Gastrocnemius medialis (tissue), 4 donors: ENCODE measurements at regions not wholly inside any gene's neighbourhood (a gene's known extent, or its start where the extent isn't known, plus 50 kb on each side); places are given as distances from the start of the nearest gene placed in this dataset.

Experiments used
- ATAC-seq, 2 donors: fragments of 150-250 bp; one replicate each; pipeline ENCODE4 v1.9.1; 2016
- DNase-seq, 2 donors: peaks; one replicate each; pipeline ENCODE4 v3.0.0-alpha.2; 2019
- H3K27ac ChIP-seq, 4 donors: fragments of 200-600 bp; sonication (generic); 1 replicate in 1 of 4; 2 replicates in 3 of 4; pipeline ENCODE4 v1.5.1; 2016 to 2018; ENCODE audit warnings: mild to moderate bottlenecking in 2 of 4, moderate library complexity in 1 of 4
- H3K27me3 ChIP-seq, 3 donors: fragments of 200-600 bp; sonication (generic) in 2 of 3; 1 replicate in 1 of 3; 2 replicates in 2 of 3; pipeline versions ENCODE4 v1.5.1 to v1.6.0; 2016 to 2019; ENCODE audit warnings: mild to moderate bottlenecking in 1 of 3, moderate library complexity in 1 of 3
- H3K36me3 ChIP-seq, 2 donors: fragments of 200-600 bp; sonication (generic) in 1 of 2; one replicate each; pipeline ENCODE4 v1.5.1; 2017 to 2018
- H3K4me1 ChIP-seq, 2 donors: fragments of 200-600 bp; sonication (generic) in 1 of 2; one replicate each; pipeline ENCODE4 v1.5.1; 2016 to 2017; ENCODE audit warnings: mild to moderate bottlenecking in 2 of 2
- H3K4me3 ChIP-seq, 4 donors: fragments of 200-600 bp; sonication (generic) in 3 of 4; 1 replicate in 1 of 4; 2 replicates in 3 of 4; pipeline ENCODE4 v1.5.1; 2016 to 2019; ENCODE audit warnings: mild to moderate bottlenecking in 2 of 4
- H3K9me3 ChIP-seq, 3 donors: fragments of 200-600 bp; sonication (generic) in 2 of 3; 1 replicate in 1 of 3; 2 replicates in 2 of 3; pipeline ENCODE4 v1.5.1; 2016 to 2019
- CTCF ChIP-seq, 5 experiments: fragments of 450-650 bp in 3 of 5; fragments of 200-600 bp in 2 of 5; sonication (generic) in 2 of 5; IDR thresholded peaks in 4 of 5; conservative IDR thresholded peaks in 1 of 5; 1 replicate in 4 of 5; 2 replicates in 1 of 5; pipeline ENCODE4 v1.5.1; 2016 to 2019; ENCODE audit warnings: antibody characterized with exemption in 5 of 5, mild to moderate bottlenecking in 3 of 5, moderate library complexity in 3 of 5
- POLR2A ChIP-seq, 2 donors: fragments of 450-650 bp; IDR thresholded peaks; one replicate each; pipeline ENCODE4 v1.6.1; 2017; ENCODE audit warnings: antibody characterized with exemption in 2 of 2, mild to moderate bottlenecking in 2 of 2, moderate library complexity in 2 of 2
- in situ Hi-C, 4 donors: fragments of 200-750 bp; cut with MboI; loops; one replicate each; pipeline versions ENCODE4 v1.15.0 to v1.8.0; 2017; ENCODE audit warnings: low sequenced_read_pairs in 4 of 4
- intact Hi-C: fragments of 100-400 bp; cut with DNase I; formaldehyde crosslinking; loops from one replicate; pipeline ENCODE4 v1.15.1; 2023; ENCODE audit warnings: low total_unique reads

GRCh38 chr3:34863485-34863884 lies 775.8 kb upstream of the ARPP21 start:
- no peaks in the 10 kb centered on the region for H3K36me3 ChIP-seq
- no peak for TF ChIP-seq POLR2A (IDR thresholded peaks at IDR 0.05)
- in situ Hi-C loops: no loop called here
- ATAC-seq (no peak), DNase-seq (no peak)
- intact Hi-C loops: no loop called here
- no peaks in the 10 kb centered on the region for H3K9me3 ChIP-seq
- H3K27me3 ChIP-seq: no peaks in the 10 kb centered on the region
- no peak overlapping the region for H3K4me3 ChIP-seq
- no peak overlapping the region for H3K27ac ChIP-seq
- no peaks in the 10 kb centered on the region for H3K4me1 ChIP-seq

- intact Hi-C loops: no loop called here
- TF ChIP-seq POLR2A (IDR thresholded peaks at IDR 0.05) (no peak), CTCF (IDR thresholded peaks at IDR 0.05 in 4 of 5, conservative IDR thresholded peaks at IDR 0.05 in 1 of 5) (no peak)
Measured at GRCh38 chr3:34864011-34864410, 775.3 kb upstream of the ARPP21 start.

GRCh38 chr3:34865346-34865745 lies 774.0 kb upstream of the ARPP21 start:
- no peak overlapping the region for H3K27ac ChIP-seq
- ATAC-seq (no peak), DNase-seq (no peak)
- intact Hi-C loops (no loop called here), in situ Hi-C loops (no loop called here)
- H3K27me3 ChIP-seq: no peaks in the 10 kb centered on the region
- H3K9me3 ChIP-seq: no peaks in the 10 kb centered on the region
- H3K4me3 ChIP-seq: no peak overlapping the region
- no peak for TF ChIP-seq POLR2A (IDR thresholded peaks at IDR 0.05)
- TF ChIP-seq CTCF (IDR thresholded peaks at IDR 0.05 in 4 of 5, conservative IDR thresholded peaks at IDR 0.05 in 1 of 5): no peak
- H3K4me1 ChIP-seq: no peaks in the 10 kb centered on the region
- no peaks in the 10 kb centered on the region for H3K36me3 ChIP-seq

More at GRCh38 chr3:34864011-34864410, 775.3 kb upstream of the ARPP21 start:
- Histone ChIP-seq H3K4me1 (no peaks in the 10 kb centered on the region), H3K4me3 (no peak overlapping the region), H3K36me3 (no peaks in the 10 kb centered on the region), H3K27ac (no peak overlapping the region), H3K27me3 (no peaks in the 10 kb centered on the region), H3K9me3 (no peaks in the 10 kb centered on the region)
- in situ Hi-C loops: no loop called here
- ATAC-seq (no peak), DNase-seq (no peak)

GRCh38 chr3:34868935-34869334 lies 770.4 kb upstream of the ARPP21 start:
- Histone ChIP-seq H3K27me3 (no peaks in the 10 kb centered on the region), H3K27ac (no peak overlapping the region), H3K9me3 (no peaks in the 10 kb centered on the region), H3K36me3 (no peaks in the 10 kb centered on the region), H3K4me1 (no peaks in the 10 kb centered on the region), H3K4me3 (no peak overlapping the region)
- in situ Hi-C loops: no loop called here
- DNase-seq: no peak
- TF ChIP-seq CTCF (IDR thresholded peaks at IDR 0.05 in 4 of 5, conservative IDR thresholded peaks at IDR 0.05 in 1 of 5) (no peak), POLR2A (IDR thresholded peaks at IDR 0.05) (no peak)
- no peak for ATAC-seq
- intact Hi-C loops: no loop called here

- no peak for ATAC-seq
- in situ Hi-C loops: no loop called here
- intact Hi-C loops: no loop called here
- H3K36me3 ChIP-seq: no peaks in the 10 kb centered on the region
- TF ChIP-seq POLR2A (IDR thresholded peaks at IDR 0.05) (no peak), CTCF (IDR thresholded peaks at IDR 0.05 in 4 of 5, conservative IDR thresholded peaks at IDR 0.05 in 1 of 5) (no peak)
- H3K4me3 ChIP-seq: no peak overlapping the region
- no peaks in the 10 kb centered on the region for H3K9me3 ChIP-seq
- no peaks in the 10 kb centered on the region for H3K27me3 ChIP-seq
- no peak overlapping the region for H3K27ac ChIP-seq
- no peaks in the 10 kb centered on the region for H3K4me1 ChIP-seq
- no peak for DNase-seq
Measured at GRCh38 chr3:34869696-34870095, 769.6 kb upstream of the ARPP21 start.
